GM19397 (cell line): ENCODE measurements at regions not wholly inside any gene's neighbourhood (a gene's known extent, or its start where the extent isn't known, plus 50 kb on each side); places are given as distances from the start of the nearest gene placed in this dataset.

Experiments
- ATAC-seq: cut with Tn5 transposase; IDR thresholded peaks from one replicate; pipeline ENCODE4 v1.9.1; 2021; ENCODE audit warnings: mild to moderate bottlenecking, moderate library complexity; ENCODE audit not compliant: unreplicated experiment

- no peak for ATAC-seq
Measured at GRCh38 chr12:103093499-103094106, 136.1 kb downstream of the ASCL1 start.

DNA sequence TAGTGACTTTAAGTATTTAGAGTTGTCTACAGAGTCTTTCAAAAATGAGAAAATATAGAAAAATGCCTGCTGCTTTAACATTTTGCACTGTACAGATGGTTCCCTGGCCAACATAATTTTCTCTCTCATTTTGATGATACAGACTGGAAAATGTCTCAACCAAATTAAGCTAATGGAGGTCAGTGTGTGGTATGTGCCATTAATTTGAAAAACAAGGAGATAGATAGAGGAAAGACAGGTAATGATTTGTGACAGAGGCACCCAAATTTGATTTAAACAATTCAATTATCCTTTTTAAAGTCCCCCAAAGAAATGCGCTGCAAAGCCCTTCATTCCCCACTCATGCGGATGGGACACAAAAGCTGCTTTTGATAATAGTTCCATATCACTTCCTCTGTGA, 140.0 kb downstream of the ASCL1 start:
- no peak for ATAC-seq

DNA sequence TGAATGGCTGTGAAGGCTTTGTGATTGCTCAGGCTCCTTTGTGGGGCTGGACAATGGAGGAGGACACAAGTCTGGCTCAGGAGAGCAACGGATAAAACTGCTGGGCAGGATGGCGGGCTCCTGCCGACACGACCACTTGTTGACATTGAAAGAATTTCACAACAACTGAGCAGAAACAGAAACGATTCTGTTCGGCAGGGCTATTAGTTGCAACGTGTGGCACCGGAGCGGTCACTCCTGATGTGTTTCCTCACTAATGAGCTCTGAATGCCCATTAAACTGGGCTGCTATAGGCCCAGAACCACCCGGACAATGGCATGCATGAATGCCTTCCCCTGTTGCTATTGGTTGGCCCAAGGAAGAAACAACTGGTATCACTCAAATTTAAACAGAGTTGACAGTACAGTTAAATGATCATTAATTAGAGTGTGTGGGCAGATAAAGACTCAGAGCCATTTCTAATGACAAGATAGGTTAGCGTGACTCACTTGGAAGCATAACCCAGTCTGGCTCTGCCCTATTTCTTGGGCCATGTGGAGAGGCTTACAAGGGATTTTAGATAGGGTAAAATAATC, 142.9 kb downstream of the ASCL1 start:
- no peak for ATAC-seq

DNA sequence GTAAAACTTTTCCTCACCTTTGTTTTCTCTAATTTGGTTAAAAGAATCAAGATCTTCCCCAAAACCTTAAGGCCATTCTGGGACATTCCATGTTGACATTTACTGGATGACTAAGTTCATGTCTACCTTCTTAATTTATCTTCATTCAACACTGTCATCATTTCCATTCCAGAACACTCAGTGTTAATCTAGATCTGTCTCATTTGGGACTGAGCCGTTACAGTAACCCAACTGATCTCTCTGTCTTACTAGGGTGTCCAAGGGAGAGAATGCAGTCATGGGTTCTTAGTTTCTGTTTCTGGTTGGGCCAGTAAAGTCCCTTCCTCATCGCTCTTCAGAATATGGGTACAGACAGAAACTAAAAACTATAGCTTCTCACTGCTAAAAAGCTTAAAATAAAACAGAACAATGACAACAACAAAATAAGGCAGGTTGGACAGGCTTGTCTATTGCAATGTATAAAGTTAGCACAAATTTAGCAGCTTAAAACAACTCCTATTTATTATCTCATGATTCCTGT, 144.8 kb downstream of the ASCL1 start:
- peak; percentile 64 for ATAC-seq

GRCh38 chr12:103105971-103106597, 148.6 kb downstream of the ASCL1 start:
- peak; percentile 44 for ATAC-seq

DNA sequence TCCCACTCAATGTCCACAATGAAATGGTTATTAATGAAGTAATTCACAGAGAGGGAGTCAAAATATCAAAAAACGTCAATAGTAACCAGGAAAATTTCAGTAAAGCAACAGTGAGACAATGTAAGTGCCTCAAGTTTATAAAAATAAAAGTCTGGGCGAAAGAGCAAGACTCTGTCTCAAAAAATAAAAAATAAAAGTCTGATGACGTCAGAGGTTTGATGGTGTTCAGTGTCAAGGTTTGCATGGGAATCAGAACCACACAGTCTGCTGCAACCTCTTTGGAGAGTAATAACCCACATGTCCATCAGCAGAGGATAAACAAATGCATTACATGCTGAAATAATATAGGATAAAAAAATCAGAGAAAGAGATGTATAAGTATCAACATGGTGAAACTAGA, 152.4 kb downstream of the ASCL1 start:
- no peak for ATAC-seq

DNA sequence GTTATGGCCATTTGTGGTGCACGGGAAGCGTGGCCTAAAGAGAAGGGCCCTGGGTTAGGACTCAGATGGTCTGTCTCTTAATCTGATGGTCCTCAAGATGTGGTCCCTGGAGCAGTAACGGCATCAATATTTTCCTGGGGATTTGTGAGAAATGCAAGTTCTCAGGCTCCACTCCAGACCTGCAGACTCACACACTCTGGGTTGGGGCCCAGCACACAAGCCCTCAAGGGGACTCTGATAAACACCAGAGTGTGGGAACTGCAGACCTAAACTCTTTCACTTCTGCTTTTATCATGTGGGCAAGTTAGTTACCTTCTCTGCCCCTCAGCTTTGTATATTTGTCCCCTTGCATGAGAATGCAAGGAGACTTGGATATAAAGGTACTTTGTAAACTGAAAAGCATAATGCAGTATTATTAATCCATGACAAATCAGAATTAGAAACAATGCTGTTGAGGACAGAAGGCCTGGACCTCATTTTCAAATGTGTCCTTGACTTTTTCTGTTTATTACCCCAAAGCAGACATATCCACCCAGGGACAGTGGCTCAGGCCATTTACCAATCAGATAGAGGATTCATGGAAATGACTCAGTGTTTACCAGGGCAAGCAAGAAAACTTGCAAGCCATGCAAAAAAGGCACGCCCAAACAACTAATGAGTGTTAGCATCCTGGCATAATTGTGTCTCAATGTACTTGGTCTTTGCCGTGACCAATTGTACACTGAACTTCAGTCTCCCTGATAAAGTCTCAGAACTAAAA, 157.0 kb downstream of the ASCL1 start:
- peak; percentile 98 for ATAC-seq

DNA sequence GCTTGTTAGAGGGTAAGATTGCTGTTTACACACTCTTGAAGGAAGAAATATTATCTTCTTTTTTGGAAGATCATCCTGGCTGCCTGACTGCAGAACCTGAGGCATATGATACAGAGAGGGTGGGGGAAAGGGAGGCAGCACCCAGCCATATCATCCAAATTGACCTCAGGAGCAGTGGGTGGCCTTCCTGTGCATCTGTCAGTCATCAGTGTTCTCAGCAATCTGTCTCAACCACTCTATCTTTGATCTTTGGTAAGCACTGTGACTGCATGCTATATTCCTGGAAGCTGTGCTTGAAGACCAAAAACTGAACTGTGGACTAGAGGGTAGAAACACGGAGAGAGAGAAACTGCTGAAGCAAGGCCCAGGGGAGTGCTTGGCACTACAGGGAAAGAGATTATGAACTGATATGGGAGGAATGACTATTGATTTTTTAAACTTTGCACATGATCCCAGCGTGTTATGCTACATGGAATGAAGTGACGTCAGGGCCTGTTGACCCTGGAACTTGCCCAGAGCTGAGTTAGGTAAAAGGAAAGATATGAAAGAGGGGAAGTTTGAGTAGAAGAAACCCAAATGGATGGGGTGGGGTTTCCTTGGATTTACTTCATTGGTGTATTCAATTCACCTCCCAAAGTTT, 171.5 kb downstream of the ASCL1 start:
- ATAC-seq, result no peak

- no peak for ATAC-seq
Measured at GRCh38 chr12:103130564-103130963, 173.1 kb downstream of the ASCL1 start.

DNA sequence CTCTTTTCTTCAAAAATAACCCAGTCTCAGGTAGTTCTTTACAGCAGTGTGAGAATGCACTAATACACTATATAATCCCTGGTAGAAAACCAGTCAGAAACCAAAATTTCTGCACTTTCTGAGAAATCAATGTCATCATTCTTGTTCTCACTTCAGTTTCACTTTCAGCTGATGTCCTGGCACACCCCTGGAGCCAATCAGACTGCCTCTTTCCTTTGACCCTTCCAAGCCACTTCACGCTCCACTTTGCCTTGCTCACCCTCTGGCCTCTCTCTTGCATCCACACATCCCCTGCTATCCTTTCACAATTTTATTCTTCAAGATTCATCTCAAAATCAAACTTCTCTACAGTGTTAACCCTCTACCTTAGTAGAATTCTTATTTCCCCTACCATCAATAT, 181.1 kb downstream of the ASCL1 start:
- no peak for ATAC-seq

DNA sequence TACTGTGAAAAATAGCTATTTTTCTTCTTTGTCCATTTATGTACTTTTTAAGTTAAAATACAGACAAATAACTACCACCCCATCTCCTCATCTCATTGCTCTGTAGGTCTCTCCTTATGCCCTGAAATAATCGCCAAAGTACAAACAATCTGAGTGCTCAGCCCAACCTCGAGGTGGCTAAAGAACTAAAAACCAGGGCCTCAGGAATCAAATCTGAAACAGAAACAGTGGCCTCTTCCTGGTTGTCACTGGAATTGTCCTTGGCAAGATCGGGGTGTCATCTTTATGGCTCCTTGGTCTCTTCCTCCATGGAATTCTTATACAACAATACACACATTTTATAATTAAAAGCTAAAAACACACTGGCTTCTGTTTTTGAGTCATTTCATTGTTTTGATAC, 182.4 kb downstream of the ASCL1 start:
- no peak for ATAC-seq

GRCh38 chr12:103140286-103140685, 182.8 kb downstream of the ASCL1 start:
- no peak for ATAC-seq

- no peak for ATAC-seq
Measured at GRCh38 chr12:103144278-103144677, 186.8 kb downstream of the ASCL1 start.

GRCh38 chr12:103160622-103161021, 203.1 kb downstream of the ASCL1 start:
- no peak for ATAC-seq

DNA sequence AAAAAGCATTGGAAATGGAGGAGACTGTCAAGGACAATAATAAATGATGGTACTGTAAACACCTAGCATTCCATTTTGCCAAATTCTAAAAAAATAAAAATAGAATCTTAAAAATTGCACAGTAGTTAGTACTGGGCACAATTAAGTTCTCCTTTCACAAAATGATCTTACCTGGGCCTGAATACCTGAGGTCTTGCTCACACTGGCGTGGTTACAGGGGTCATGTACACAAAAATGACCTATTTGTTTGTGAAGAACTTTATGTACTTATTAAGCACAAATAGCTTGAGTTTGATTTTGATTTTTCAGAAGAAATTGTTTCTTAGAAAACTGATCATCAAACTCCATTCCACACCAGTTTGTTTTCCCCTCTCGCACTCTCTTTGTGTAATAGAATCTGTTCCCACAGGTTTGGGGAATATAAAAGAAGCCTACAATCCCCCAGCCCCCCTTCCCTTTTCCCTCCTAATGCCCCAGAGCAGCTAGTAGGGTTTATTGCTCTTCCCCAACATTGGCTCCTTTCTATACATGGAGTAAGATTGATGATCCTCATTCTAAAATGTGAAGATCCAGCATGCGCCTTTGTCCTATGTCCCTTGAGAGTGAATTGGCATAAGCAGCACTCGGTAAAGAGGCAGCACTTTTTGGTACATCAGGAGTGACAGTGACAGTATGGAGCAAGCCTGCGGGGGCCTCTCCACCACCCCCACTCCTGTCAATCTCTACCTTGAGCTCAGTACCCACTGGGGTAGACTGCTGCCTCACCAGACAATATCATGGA, 204.3 kb downstream of the ASCL1 start:
- ATAC-seq, result no peak

DNA sequence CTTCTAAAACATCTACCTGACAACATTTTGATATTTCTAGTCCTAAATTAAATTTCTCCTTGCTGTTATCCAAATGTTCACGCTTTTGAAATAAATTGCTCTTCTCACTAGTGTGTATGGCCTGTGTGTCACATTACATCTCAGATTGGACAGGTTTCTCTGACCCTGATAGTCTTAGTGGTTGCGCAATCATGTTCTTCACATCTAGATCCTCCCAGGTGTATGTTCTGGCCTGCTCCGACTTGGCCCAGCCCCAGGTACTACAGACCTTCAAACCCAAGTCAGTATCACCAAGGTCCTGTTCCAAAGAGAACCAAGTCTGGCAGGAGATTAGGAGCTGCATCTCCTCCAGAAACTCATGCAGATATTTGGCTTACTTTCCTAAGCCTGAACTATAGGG, 209.5 kb downstream of the ASCL1 start:
- ATAC-seq, result no peak

DNA sequence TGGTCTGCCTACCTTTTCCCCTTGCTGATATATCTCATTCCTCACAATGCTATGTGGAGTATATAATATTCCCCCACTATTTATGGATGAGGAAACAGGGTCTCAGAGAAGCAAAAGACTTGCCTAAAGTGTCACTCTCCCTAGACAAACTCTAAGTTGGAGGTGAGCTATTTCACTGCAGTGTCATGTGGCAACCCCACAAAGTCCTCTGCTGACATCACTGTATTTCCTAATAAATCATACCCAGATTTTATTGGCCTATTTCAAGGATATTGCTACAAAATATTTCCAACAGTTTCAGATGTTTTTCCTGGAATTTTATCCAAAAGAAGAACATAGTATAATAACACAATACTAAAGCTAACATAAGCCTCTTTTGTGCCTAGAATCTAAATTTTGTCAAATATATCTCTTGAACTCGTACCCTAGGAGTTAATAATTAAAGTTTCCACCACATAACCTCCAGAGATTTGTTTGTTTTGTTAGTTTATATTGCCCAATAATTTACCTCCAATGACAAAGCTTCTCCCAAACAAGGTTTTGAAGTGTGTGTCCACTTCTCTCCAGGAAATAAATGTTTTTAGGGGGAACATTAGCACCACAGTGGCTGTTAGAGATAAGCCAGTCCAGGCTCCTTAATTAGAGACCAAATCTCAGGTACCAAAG, 215.1 kb downstream of the ASCL1 start:
- ATAC-seq, result no peak

DNA sequence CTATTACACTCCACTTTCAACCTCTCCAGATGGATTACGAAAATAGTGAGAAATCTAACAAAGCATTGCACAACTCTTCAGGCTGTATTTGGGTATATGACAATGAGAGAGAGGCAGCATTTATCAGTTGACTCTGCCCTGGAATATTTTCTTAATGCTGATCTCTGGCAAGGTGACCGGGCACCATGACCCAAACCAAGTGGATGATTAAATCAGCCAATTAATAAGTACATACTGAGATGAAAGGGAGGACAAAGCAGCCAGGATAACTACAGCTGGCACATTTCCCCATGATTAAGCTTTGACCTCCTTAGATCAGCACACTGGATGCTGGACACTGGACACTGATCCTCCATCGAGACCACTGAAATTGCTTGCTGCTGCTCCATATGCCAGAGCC, 218.2 kb downstream of the ASCL1 start:
- no peak for ATAC-seq

GRCh38 chr12:103177639-103178255, 220.3 kb downstream of the ASCL1 start:
- ATAC-seq, result no peak
